HFF-Myc (cell line): ENCODE measurements at regions not wholly inside any gene's neighbourhood (a gene's known extent, or its start where the extent isn't known, plus 50 kb on each side); places are given as distances from the start of the nearest gene placed in this dataset.

Experiments
- DNase-seq: peaks from one replicate; pipeline ENCODE4 v3.0.0-alpha.2; 2011; ENCODE audit warnings: low read depth; ENCODE audit errors: extremely low read depth
- H3K4me3 ChIP-seq: replicated peaks from 2 replicates; pipeline ENCODE4 v1.5.1; 2011; ENCODE audit warnings: low read depth, mild to moderate bottlenecking, control low read depth, low read length
- CTCF ChIP-seq: IDR thresholded peaks from 2 replicates; pipeline ENCODE4 v1.5.1; 2012; ENCODE audit warnings: mild to moderate bottlenecking, low read depth, low read length, control low read depth; ENCODE audit errors: missing control alignments

- H3K4me3 ChIP-seq = no peak overlapping the region
- TF ChIP-seq CTCF = no peak
- no peak for DNase-seq
Measured at GRCh38 chr5:91954136-91954535, 571.0 kb upstream of the ARRDC3 start.

- DNase-seq = no peak
- H3K4me3 ChIP-seq = no peak overlapping the region
- TF ChIP-seq CTCF = no peak
Measured at GRCh38 chr5:91950328-91950727, 567.2 kb upstream of the ARRDC3 start.

- no peak for DNase-seq
- no peak overlapping the region for H3K4me3 ChIP-seq
- no peak for TF ChIP-seq CTCF
Measured at GRCh38 chr5:91946870-91947269, 563.8 kb upstream of the ARRDC3 start.

- no peak for DNase-seq
- TF ChIP-seq CTCF = no peak
- H3K4me3 ChIP-seq = no peak overlapping the region
Measured at GRCh38 chr5:91941588-91941987, 558.5 kb upstream of the ARRDC3 start.

- H3K4me3 ChIP-seq = no peak overlapping the region
- TF ChIP-seq CTCF = no peak
- DNase-seq = no peak
Measured at GRCh38 chr5:91938441-91938840, 555.3 kb upstream of the ARRDC3 start.

GRCh38 chr5:91937121-91937520, 554.0 kb upstream of the ARRDC3 start:
- no peak overlapping the region for H3K4me3 ChIP-seq
- no peak for DNase-seq
- no peak for TF ChIP-seq CTCF

GRCh38 chr5:91929522-91929817, 546.4 kb upstream of the ARRDC3 start:
- H3K4me3 ChIP-seq = no peak overlapping the region
- DNase-seq = no peak
- TF ChIP-seq CTCF = no peak
